Transverse colon (tissue), 4 donors: ENCODE measurements at regions not wholly inside any gene's neighbourhood (a gene's known extent, or its start where the extent isn't known, plus 50 kb on each side); places are given as distances from the start of the nearest gene placed in this dataset.

Experiments
- CTCF ChIP-seq, 5 experiments: fragments of 200-600 bp in 3 of 5; fragments of 450-650 bp in 2 of 5; sonication (generic) in 3 of 5; IDR thresholded peaks; 1 replicate in 2 of 5; 2 replicates in 3 of 5; pipeline ENCODE4 v1.5.1; 2016 to 2017; ENCODE audit warnings: antibody characterized with exemption in 5 of 5, inconsistent platforms in 3 of 5, mild to moderate bottlenecking in 2 of 5, moderate library complexity in 1 of 5
- EP300 ChIP-seq: sonication (generic); formaldehyde crosslinking; IDR thresholded peaks from one replicate; pipeline ENCODE4 v1.6.1; 2017; ENCODE audit warnings: antibody characterized with exemption, low read depth
- POLR2AphosphoS5 ChIP-seq, 3 donors: sonication (generic); formaldehyde crosslinking; IDR thresholded peaks; one replicate each; pipeline ENCODE4 v1.6.1; 2016; ENCODE audit warnings: antibody characterized with exemption in 3 of 3

GRCh38 chr2:200757399-200757798 lies 54.3 kb upstream of the BZW1 start:
- no peak for TF ChIP-seq CTCF (IDR thresholded peaks at IDR 0.05)
- TF ChIP-seq EP300: no peak
- no peak for TF ChIP-seq POLR2AphosphoS5 (IDR thresholded peaks at IDR 0.05)
